ENCODE measurements at regions not wholly inside any gene's neighbourhood (a gene's known extent, or its start where the extent isn't known, plus 50 kb on each side); places are given as distances from the start of the nearest gene placed in this dataset.
"Not testable (repeated sequence)": the region's sequence is repeated elsewhere in the genome, so short reads cannot be mapped to it uniquely, and the experiment has no call there.

GRCh38 chr6:168369786-168370185, 50.2 kb upstream of the DACT2 start:
- no peak for DNase-seq

GRCh38 chr6:168370310-168370991, 50.9 kb upstream of the DACT2 start:
- DNase-seq = peak; percentile 67

GRCh38 chr6:168371185-168371584, 51.6 kb upstream of the DACT2 start:
- DNase-seq = no peak

- DNase-seq = no peak
Measured at GRCh38 chr6:168371618-168371980, 52.0 kb upstream of the DACT2 start.

- no peak for DNase-seq
Measured at GRCh38 chr6:168371981-168372711, 52.6 kb upstream of the DACT2 start.

GRCh38 chr6:168372889-168373288, 53.3 kb upstream of the DACT2 start:
- DNase-seq = peak; percentile 76

- DNase-seq = no peak
Measured at GRCh38 chr6:168373389-168373788, 53.8 kb upstream of the DACT2 start.

GRCh38 chr6:168374051-168374502, 54.5 kb upstream of the DACT2 start:
- DNase-seq = no peak

- DNase-seq = no peak
Measured at GRCh38 chr6:168374541-168375071, 55.0 kb upstream of the DACT2 start.

- DNase-seq = peak; percentile 80
Measured at GRCh38 chr6:168376120-168376519, 56.5 kb upstream of the DACT2 start.

GRCh38 chr6:168376811-168377483, 57.4 kb upstream of the DACT2 start:
- DNase-seq = no peak

GRCh38 chr6:168377484-168377855, 57.9 kb upstream of the DACT2 start:
- no peak for DNase-seq

GRCh38 chr6:168377856-168378832, 58.6 kb upstream of the DACT2 start:
- DNase-seq = no peak

GRCh38 chr6:168379579-168379978, 60.0 kb upstream of the DACT2 start:
- not testable (repeated sequence) for DNase-seq

- not testable (repeated sequence) for DNase-seq
Measured at GRCh38 chr6:168380166-168380955, 60.6 kb upstream of the SMOC2 start.

- DNase-seq = no peak
Measured at GRCh38 chr6:168380956-168381605, 59.9 kb upstream of the SMOC2 start.

- no peak for DNase-seq
Measured at GRCh38 chr6:168381726-168382458, 59.1 kb upstream of the SMOC2 start.

GRCh38 chr6:168383062-168383854, 57.7 kb upstream of the SMOC2 start:
- DNase-seq = no peak

Measured in NCI-H1105 treated with DMSO at 0.1 percent for 48 hours (cell line).